HCT116 (cell line): ENCODE measurements at regions not wholly inside any gene's neighbourhood (a gene's known extent, or its start where the extent isn't known, plus 50 kb on each side); places are given as distances from the start of the nearest gene placed in this dataset.

Experiments used
- ATAC-seq: fragments of 200-7000 bp; cut with Tn5 transposase; 2 replicates; pipeline ENCODE4 v1.9.1; 2020; ENCODE audit warnings: mild to moderate bottlenecking, moderate library complexity
- BruUV-seq: library from RNA; stranded (reverse); fragments of 400-500 nt; replicated peaks from 2 replicates; lab custom pipeline; 2021; lab: Mats Ljungman, UMichigan
- CTCF ChIA-PET: fragments of 300-600 bp; sonication (Branson Sonifier 250); formaldehyde crosslinking; loops from one replicate; lab custom pipeline; 2021; ENCODE audit warnings: antibody characterized with exemption; lab: Charles Lee
- POLR2A ChIA-PET: fragments of 300-600, 350-600 bp; sonication (Branson Sonifier 250); formaldehyde crosslinking; loops from one replicate; lab custom pipeline; 2021; ENCODE audit warnings: antibody characterized with exemption; lab: Charles Lee
- RAD21 ChIA-PET, 2 experiments: fragments of 300-600 bp; sonication (Branson Sonifier 250); formaldehyde crosslinking; loops; one replicate each; lab custom pipeline; 2023; ENCODE audit warnings: low total read pairs in 2 of 2; ENCODE audit not compliant: uncharacterized antibody in 2 of 2, unreplicated experiment in 2 of 2, low non-redundant PET in 1 of 2; lab: Charles Lee
- DNase-seq: peaks from one replicate; pipeline ENCODE4 v3.0.0-alpha.2; 2010; ENCODE audit warnings: low read depth, low spot score
- H2AFZ ChIP-seq: fragments of 200-600 bp; shearing (Covaris generic), sonication (generic); 2 replicates; pipeline ENCODE4 v1.6.1; 2017; ENCODE audit warnings: low read depth, mixed run types, mixed read lengths, antibody characterized with exemption, low read length; ENCODE audit not compliant: poor library complexity, severe bottlenecking
- H3K27ac ChIP-seq: 2 replicates; pipeline ENCODE4 v1.5.1; 2012; ENCODE audit warnings: low read depth, low read length
- H3K27me3 ChIP-seq: fragments of 200-600 bp; sonication (generic); 2 replicates; pipeline ENCODE4 v1.6.1; 2016; ENCODE audit warnings: mixed run types, low read length, mixed read lengths; ENCODE audit not compliant: insufficient read depth
- H3K36me3 ChIP-seq, 2 experiments: fragments of 200-500 bp in 1 of 2; fragments of 200-600 bp in 1 of 2; sonication (Bioruptor generic) in 1 of 2; sonication (generic) in 1 of 2; 2 replicates each; pipeline versions ENCODE4 v1.5.1 to v1.6.1; 2014 to 2016; ENCODE audit warnings: low read length in 2 of 2, inconsistent platforms in 1 of 2, mixed read lengths in 1 of 2, mixed run types in 1 of 2; ENCODE audit not compliant: insufficient read depth in 2 of 2, control insufficient read depth in 1 of 2
- H3K4me1 ChIP-seq, 2 experiments: fragments of 200-600 bp in 1 of 2; sonication (generic) in 1 of 2; 2 replicates each; pipeline versions ENCODE4 v1.5.1 to v1.6.1; 2012 to 2017; ENCODE audit warnings: low read length in 2 of 2, inconsistent platforms in 1 of 2, mild to moderate bottlenecking in 1 of 2, mixed read lengths in 1 of 2, mixed run types in 1 of 2, moderate library complexity in 1 of 2; ENCODE audit not compliant: insufficient read depth in 2 of 2, control insufficient read depth in 1 of 2
- H3K4me2 ChIP-seq: fragments of 200-600 bp; sonication (generic); 2 replicates; pipeline ENCODE4 v1.6.1; 2017; ENCODE audit warnings: mixed run types, low read length, mixed read lengths
- H3K4me3 ChIP-seq, 2 experiments: fragments of 200-600 bp in 1 of 2; sonication (generic) in 1 of 2; replicated peaks in 1 of 2; 2 replicates each; pipeline ENCODE4 v1.5.1; 2011 to 2016; ENCODE audit warnings: low read length in 2 of 2, control low read depth in 1 of 2, low read depth in 1 of 2, mild to moderate bottlenecking in 1 of 2, mixed read lengths in 1 of 2, mixed run types in 1 of 2
- H3K79me2 ChIP-seq: fragments of 200-600 bp; sonication (generic); 2 replicates; pipeline ENCODE4 v1.6.1; 2017; ENCODE audit warnings: mild to moderate bottlenecking, mixed run types, low read length, moderate library complexity, mixed read lengths; ENCODE audit not compliant: insufficient read depth
- H3K9ac ChIP-seq: fragments of 200-600 bp; sonication (generic); 2 replicates; pipeline ENCODE4 v1.6.1; 2016; ENCODE audit warnings: low read length, mixed read lengths
- H3K9me2 ChIP-seq: fragments of 200-600 bp; sonication (generic), shearing (Covaris generic); 2 replicates; pipeline ENCODE4 v1.6.1; 2017; ENCODE audit warnings: mixed run types, mild to moderate bottlenecking, moderate library complexity; ENCODE audit not compliant: insufficient read depth
- H3K9me3 ChIP-seq, 2 experiments: fragments of 200-500 bp in 1 of 2; fragments of 200-600 bp in 1 of 2; sonication (Bioruptor generic) in 1 of 2; sonication (generic) in 1 of 2; 2 replicates each; pipeline ENCODE4 v1.6.1; 2014 to 2017; ENCODE audit warnings: low read length in 2 of 2, mixed read lengths in 2 of 2, inconsistent platforms in 1 of 2, low read depth in 1 of 2, mild to moderate bottlenecking in 1 of 2, mixed run types in 1 of 2, moderate library complexity in 1 of 2; ENCODE audit not compliant: control insufficient read depth in 1 of 2, insufficient read depth in 1 of 2
- H4K20me1 ChIP-seq: fragments of 200-600 bp; sonication (generic), shearing (Covaris generic); 2 replicates; pipeline ENCODE4 v1.6.1; 2017; ENCODE audit warnings: mixed run types, mild to moderate bottlenecking, moderate library complexity; ENCODE audit not compliant: insufficient read depth
- CBX3 ChIP-seq: IDR thresholded peaks from 2 replicates; pipeline ENCODE4 v1.6.1; 2012; ENCODE audit warnings: low read depth
- EZH2 ChIP-seq: fragments of 200-600 bp; sonication (generic); IDR thresholded peaks from 2 replicates; pipeline ENCODE4 v1.6.1; 2017; ENCODE audit warnings: antibody characterized with exemption, mixed run types
- EZH2phosphoT487 ChIP-seq: fragments of 200-600 bp; IDR thresholded peaks from 2 replicates; pipeline ENCODE4 v1.6.1; 2018; ENCODE audit warnings: antibody characterized with exemption, borderline replicate concordance
- JUND ChIP-seq: IDR thresholded peaks from 2 replicates; pipeline ENCODE4 v1.6.1; 2012
- POLR2A ChIP-seq: IDR thresholded peaks from 2 replicates; pipeline ENCODE4 v1.7.0; 2011; ENCODE audit warnings: borderline replicate concordance; ENCODE audit not compliant: insufficient read depth, insufficient read length; ENCODE audit errors: extremely low read depth
- SIN3A ChIP-seq: IDR thresholded peaks from 2 replicates; pipeline ENCODE4 v1.6.1; 2012; ENCODE audit warnings: low read depth
- YY1 ChIP-seq: IDR thresholded peaks from 2 replicates; pipeline ENCODE4 v1.6.1; 2011; ENCODE audit warnings: low read length, low read depth, moderate library complexity, mild to moderate bottlenecking; ENCODE audit not compliant: insufficient replicate concordance; ENCODE audit errors: extremely low read depth
- intact Hi-C: fragments of 100-400 bp; cut with micrococcal nuclease; formaldehyde crosslinking; loops from 2 replicates; pipeline ENCODE4 v1.10.0; 2022
- TF ChIP-seq, protein P1 (sequence below), 3 experiments: fragments of 200-600 bp in 1 of 3; sonication (generic) in 1 of 3; IDR thresholded peaks in 2 of 3; conservative IDR thresholded peaks in 1 of 3; 2 replicates each; pipeline ENCODE4 v1.5.1; 2012 to 2017; ENCODE audit warnings: low read depth in 2 of 3, low read length in 2 of 3, antibody characterized with exemption in 1 of 3, borderline replicate concordance in 1 of 3, control low read depth in 1 of 3, mild to moderate bottlenecking in 1 of 3, mixed read lengths in 1 of 3, mixed run types in 1 of 3, moderate library complexity in 1 of 3; ENCODE audit not compliant: insufficient read depth in 1 of 3
- TF ChIP-seq, protein P2 (sequence below): IDR thresholded peaks from 2 replicates; pipeline ENCODE4 v1.6.1; 2012
- TF ChIP-seq, protein P3 (sequence below): IDR thresholded peaks from 2 replicates; pipeline ENCODE4 v1.6.1; 2012; ENCODE audit warnings: low read depth

DNA sequence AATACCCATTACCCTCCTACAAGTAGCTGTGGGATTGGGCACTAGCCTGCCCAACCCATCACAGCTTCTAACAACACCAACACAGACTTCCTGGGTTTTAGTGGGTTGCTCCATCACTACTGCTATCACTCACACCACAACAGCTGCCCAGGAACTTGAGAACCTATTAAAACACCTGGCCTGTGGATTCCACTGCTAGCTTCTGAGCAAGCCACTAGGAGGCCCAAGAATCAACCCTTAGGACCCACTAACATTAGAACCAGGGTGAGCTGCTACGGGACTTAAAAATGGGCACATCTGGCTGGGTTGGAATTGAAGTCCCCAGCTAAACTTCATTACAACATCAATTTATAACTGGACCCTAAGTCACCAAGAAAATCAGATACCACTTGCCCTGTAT lies 113.2 kb upstream of the TP63 start:
- TF ChIP-seq, protein P1, sequence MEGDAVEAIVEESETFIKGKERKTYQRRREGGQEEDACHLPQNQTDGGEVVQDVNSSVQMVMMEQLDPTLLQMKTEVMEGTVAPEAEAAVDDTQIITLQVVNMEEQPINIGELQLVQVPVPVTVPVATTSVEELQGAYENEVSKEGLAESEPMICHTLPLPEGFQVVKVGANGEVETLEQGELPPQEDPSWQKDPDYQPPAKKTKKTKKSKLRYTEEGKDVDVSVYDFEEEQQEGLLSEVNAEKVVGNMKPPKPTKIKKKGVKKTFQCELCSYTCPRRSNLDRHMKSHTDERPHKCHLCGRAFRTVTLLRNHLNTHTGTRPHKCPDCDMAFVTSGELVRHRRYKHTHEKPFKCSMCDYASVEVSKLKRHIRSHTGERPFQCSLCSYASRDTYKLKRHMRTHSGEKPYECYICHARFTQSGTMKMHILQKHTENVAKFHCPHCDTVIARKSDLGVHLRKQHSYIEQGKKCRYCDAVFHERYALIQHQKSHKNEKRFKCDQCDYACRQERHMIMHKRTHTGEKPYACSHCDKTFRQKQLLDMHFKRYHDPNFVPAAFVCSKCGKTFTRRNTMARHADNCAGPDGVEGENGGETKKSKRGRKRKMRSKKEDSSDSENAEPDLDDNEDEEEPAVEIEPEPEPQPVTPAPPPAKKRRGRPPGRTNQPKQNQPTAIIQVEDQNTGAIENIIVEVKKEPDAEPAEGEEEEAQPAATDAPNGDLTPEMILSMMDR (IDR thresholded peaks at IDR 0.05 in 2 of 3, conservative IDR thresholded peaks at IDR 0.05 in 1 of 3; ENCODE audit: borderline replicate concordance in 1 of 3, insufficient read depth in 1 of 3, low read depth in 2 of 3, low read length in 2 of 3), result peak in 1 of 3 experiments; percentile 16; a peak in 1 of 6 replicates
- TF ChIP-seq, protein P2, sequence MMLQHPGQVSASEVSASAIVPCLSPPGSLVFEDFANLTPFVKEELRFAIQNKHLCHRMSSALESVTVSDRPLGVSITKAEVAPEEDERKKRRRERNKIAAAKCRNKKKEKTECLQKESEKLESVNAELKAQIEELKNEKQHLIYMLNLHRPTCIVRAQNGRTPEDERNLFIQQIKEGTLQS, result no peak
- TF ChIP-seq, all 23 proteins: peak for 1
- Histone ChIP-seq H3K4me3 (no peak overlapping the region), H3K9ac (no peak overlapping the region), H2AFZ (no peak overlapping the region), H3K79me2 (no peaks in the 10 kb centered on the region), H3K9me3 (no peaks in the 10 kb centered on the region), H3K36me3 (no peaks in the 10 kb centered on the region), H3K27ac (no peak overlapping the region), H3K4me2 (no peak overlapping the region), H3K9me2 (no peaks in the 10 kb centered on the region), H4K20me1 (no peaks in the 10 kb centered on the region), H3K27me3 (no peaks in the 10 kb centered on the region), H3K4me1 (peaks cover 4 to 9% of the 10 kb centered on the region in 2 experiments; a peak in 3 of 4 replicates)
- BruUV-seq, result no TSS peak
- CTCF ChIA-PET, result interaction anchor here (0.9 kb wide), 1 partner anchor 245 kb away, joined by 3 read pairs; no protein-coding TSS in a partner anchor
- DNase-seq (no peak), ATAC-seq (peak; percentile 50; the same call in 1 of the 2 replicates)
- POLR2A ChIA-PET, result no interaction called here
- intact Hi-C loops, result no loop called here
- RAD21 ChIA-PET, result no interaction called here

- no TSS peak for BruUV-seq
- TF ChIP-seq EZH2 (no peak), POLR2A (no peak), SIN3A (no peak), YY1 (no peak), EZH2phosphoT487 (no peak), CBX3 (no peak), JUND (no peak)
- TF ChIP-seq, protein P1 (IDR thresholded peaks at IDR 0.05 in 2 of 3, conservative IDR thresholded peaks at IDR 0.05 in 1 of 3; ENCODE audit: borderline replicate concordance in 1 of 3, insufficient read depth in 1 of 3, low read depth in 2 of 3, low read length in 2 of 3), result no peak
- TF ChIP-seq, protein P2, result no peak
- TF ChIP-seq, protein P3, sequence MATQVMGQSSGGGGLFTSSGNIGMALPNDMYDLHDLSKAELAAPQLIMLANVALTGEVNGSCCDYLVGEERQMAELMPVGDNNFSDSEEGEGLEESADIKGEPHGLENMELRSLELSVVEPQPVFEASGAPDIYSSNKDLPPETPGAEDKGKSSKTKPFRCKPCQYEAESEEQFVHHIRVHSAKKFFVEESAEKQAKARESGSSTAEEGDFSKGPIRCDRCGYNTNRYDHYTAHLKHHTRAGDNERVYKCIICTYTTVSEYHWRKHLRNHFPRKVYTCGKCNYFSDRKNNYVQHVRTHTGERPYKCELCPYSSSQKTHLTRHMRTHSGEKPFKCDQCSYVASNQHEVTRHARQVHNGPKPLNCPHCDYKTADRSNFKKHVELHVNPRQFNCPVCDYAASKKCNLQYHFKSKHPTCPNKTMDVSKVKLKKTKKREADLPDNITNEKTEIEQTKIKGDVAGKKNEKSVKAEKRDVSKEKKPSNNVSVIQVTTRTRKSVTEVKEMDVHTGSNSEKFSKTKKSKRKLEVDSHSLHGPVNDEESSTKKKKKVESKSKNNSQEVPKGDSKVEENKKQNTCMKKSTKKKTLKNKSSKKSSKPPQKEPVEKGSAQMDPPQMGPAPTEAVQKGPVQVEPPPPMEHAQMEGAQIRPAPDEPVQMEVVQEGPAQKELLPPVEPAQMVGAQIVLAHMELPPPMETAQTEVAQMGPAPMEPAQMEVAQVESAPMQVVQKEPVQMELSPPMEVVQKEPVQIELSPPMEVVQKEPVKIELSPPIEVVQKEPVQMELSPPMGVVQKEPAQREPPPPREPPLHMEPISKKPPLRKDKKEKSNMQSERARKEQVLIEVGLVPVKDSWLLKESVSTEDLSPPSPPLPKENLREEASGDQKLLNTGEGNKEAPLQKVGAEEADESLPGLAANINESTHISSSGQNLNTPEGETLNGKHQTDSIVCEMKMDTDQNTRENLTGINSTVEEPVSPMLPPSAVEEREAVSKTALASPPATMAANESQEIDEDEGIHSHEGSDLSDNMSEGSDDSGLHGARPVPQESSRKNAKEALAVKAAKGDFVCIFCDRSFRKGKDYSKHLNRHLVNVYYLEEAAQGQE, result no peak
Measured at GRCh38 chr3:189519458-189519857, 111.7 kb upstream of the TP63 start.

More at GRCh38 chr3:189519458-189519857, 111.7 kb upstream of the TP63 start:
- no peak overlapping the region for H3K4me3 ChIP-seq
- H3K9me2 ChIP-seq, result no peaks in the 10 kb centered on the region
- no peaks in the 10 kb centered on the region for H3K27me3 ChIP-seq
- H3K4me1 ChIP-seq, result no peaks in the 10 kb centered on the region
- ChIA-PET CTCF (no interaction called here), RAD21 (no interaction called here), POLR2A (no interaction called here)
- H2AFZ ChIP-seq, result no peak overlapping the region
- H3K9me3 ChIP-seq, result no peaks in the 10 kb centered on the region
- intact Hi-C loops, result no loop called here
- no peak overlapping the region for H3K9ac ChIP-seq
- H4K20me1 ChIP-seq, result no peaks in the 10 kb centered on the region
- DNase-seq (no peak), ATAC-seq (no peak)
- H3K79me2 ChIP-seq, result no peaks in the 10 kb centered on the region
- H3K27ac ChIP-seq, result no peak overlapping the region
- no peak overlapping the region for H3K4me2 ChIP-seq
- no peaks in the 10 kb centered on the region for H3K36me3 ChIP-seq
